Upper lobe of right lung (tissue), 1 donor: ENCODE measurements at regions not wholly inside any gene's neighbourhood (a gene's known extent, or its start where the extent isn't known, plus 50 kb on each side); places are given as distances from the start of the nearest gene placed in this dataset.

ENCODE experiments used
- ATAC-seq: fragments of 200-7000 bp; cut with Tn5 transposase; one replicate; pipeline ENCODE4 v1.9.1; 2020; ENCODE audit warnings: mild to moderate bottlenecking, moderate library complexity
- DNase-seq: peaks from one replicate; pipeline ENCODE4 v3.0.0-alpha.2; 2020
- H3K27ac ChIP-seq: fragments of 200-600 bp; one replicate; pipeline ENCODE4 v1.8.0; 2022
- H3K27me3 ChIP-seq: fragments of 200-600 bp; one replicate; pipeline ENCODE4 v1.8.0; 2022; ENCODE audit warnings: mild to moderate bottlenecking
- H3K36me3 ChIP-seq: fragments of 200-600 bp; one replicate; pipeline ENCODE4 v1.8.0; 2022
- H3K4me1 ChIP-seq: fragments of 200-600 bp; one replicate; pipeline ENCODE4 v1.8.0; 2022
- H3K4me3 ChIP-seq: fragments of 200-600 bp; one replicate; pipeline ENCODE4 v1.8.0; 2022; ENCODE audit warnings: mild to moderate bottlenecking
- H3K9me3 ChIP-seq: fragments of 200-600 bp; one replicate; pipeline ENCODE4 v1.8.0; 2022
- intact Hi-C: fragments of 100-400 bp; cut with DNase I; formaldehyde crosslinking; loops from one replicate; pipeline ENCODE4 v1.11.0; 2022
- TF ChIP-seq, protein P1 (sequence below): fragments of 200-600 bp; IDR thresholded peaks from one replicate; pipeline ENCODE4 v1.8.0; 2022; ENCODE audit warnings: antibody characterized with exemption
- donor health status: DM: no; HTN: yes; CAD: no; lungs with severe emphysema.

DNA sequence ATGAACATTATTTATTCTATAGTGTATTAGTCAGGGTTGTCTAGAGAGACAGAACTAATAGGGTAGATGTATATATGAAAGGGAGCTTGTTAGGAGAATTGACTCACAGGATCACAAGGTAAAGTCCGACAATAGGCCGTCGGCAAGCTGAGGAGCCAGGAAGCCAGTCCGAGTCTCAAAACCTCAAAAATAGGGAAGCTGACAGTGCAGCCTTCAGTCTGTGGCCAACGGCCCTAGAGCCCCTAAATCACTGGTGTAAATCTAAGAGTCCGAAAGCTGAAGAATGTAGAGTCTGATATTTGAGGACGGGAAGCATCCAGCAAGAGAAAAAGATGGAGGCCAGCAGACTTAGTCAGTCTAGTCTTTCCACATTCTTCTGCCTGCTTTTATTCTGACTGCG is 912.2 kb downstream of the FLRT2 start:
- Histone ChIP-seq H3K9me3 (no peaks in the 10 kb centered on the region), H3K27me3 (no peaks in the 10 kb centered on the region), H3K4me1 (no peaks in the 10 kb centered on the region), H3K27ac (no peak overlapping the region), H3K4me3 (no peak overlapping the region), H3K36me3 (no peaks in the 10 kb centered on the region)
- intact Hi-C loops, result no loop called here
- TF ChIP-seq, protein P1, sequence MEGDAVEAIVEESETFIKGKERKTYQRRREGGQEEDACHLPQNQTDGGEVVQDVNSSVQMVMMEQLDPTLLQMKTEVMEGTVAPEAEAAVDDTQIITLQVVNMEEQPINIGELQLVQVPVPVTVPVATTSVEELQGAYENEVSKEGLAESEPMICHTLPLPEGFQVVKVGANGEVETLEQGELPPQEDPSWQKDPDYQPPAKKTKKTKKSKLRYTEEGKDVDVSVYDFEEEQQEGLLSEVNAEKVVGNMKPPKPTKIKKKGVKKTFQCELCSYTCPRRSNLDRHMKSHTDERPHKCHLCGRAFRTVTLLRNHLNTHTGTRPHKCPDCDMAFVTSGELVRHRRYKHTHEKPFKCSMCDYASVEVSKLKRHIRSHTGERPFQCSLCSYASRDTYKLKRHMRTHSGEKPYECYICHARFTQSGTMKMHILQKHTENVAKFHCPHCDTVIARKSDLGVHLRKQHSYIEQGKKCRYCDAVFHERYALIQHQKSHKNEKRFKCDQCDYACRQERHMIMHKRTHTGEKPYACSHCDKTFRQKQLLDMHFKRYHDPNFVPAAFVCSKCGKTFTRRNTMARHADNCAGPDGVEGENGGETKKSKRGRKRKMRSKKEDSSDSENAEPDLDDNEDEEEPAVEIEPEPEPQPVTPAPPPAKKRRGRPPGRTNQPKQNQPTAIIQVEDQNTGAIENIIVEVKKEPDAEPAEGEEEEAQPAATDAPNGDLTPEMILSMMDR, result no peak
- ATAC-seq, result no peak
- no peak for DNase-seq

GRCh38 chr14:86430853-86431252 is 900.9 kb downstream of the FLRT2 start:
- DNase-seq (no peak), ATAC-seq (no peak)
- no peak overlapping the region for H3K27ac ChIP-seq
- H3K4me3 ChIP-seq, result no peak overlapping the region
- H3K4me1 ChIP-seq, result no peaks in the 10 kb centered on the region
- intact Hi-C loops, result no loop called here
- no peaks in the 10 kb centered on the region for H3K9me3 ChIP-seq
- H3K36me3 ChIP-seq, result no peaks in the 10 kb centered on the region
- H3K27me3 ChIP-seq, result no peaks in the 10 kb centered on the region
- TF ChIP-seq, protein P1, result no peak

GRCh38 chr14:86423214-86423613 is 893.3 kb downstream of the FLRT2 start:
- H3K27me3 ChIP-seq, result no peaks in the 10 kb centered on the region
- no peak overlapping the region for H3K27ac ChIP-seq
- TF ChIP-seq, protein P1, result no peak
- ATAC-seq, result no peak
- DNase-seq, result no peak
- no peaks in the 10 kb centered on the region for H3K4me1 ChIP-seq
- intact Hi-C loops, result no loop called here
- no peaks in the 10 kb centered on the region for H3K36me3 ChIP-seq
- H3K4me3 ChIP-seq, result no peak overlapping the region
- H3K9me3 ChIP-seq, result no peaks in the 10 kb centered on the region

- H3K4me1 ChIP-seq, result no peaks in the 10 kb centered on the region
- DNase-seq (no peak), ATAC-seq (no peak)
- TF ChIP-seq, protein P1, result no peak
- intact Hi-C loops, result no loop called here
- H3K36me3 ChIP-seq, result no peaks in the 10 kb centered on the region
- H3K27ac ChIP-seq, result no peak overlapping the region
- no peaks in the 10 kb centered on the region for H3K27me3 ChIP-seq
- no peaks in the 10 kb centered on the region for H3K9me3 ChIP-seq
- no peak overlapping the region for H3K4me3 ChIP-seq
These were observed 890.2 kb downstream of the FLRT2 start for GRCh38 chr14:86420131-86420530.

- H3K27me3 ChIP-seq, result no peaks in the 10 kb centered on the region
- ATAC-seq (no peak), DNase-seq (no peak)
- H3K9me3 ChIP-seq, result no peaks in the 10 kb centered on the region
- intact Hi-C loops, result no loop called here
- no peak overlapping the region for H3K27ac ChIP-seq
- TF ChIP-seq, protein P1, result no peak
- H3K4me1 ChIP-seq, result no peaks in the 10 kb centered on the region
- H3K36me3 ChIP-seq, result no peaks in the 10 kb centered on the region
- no peak overlapping the region for H3K4me3 ChIP-seq
These were observed 884.2 kb downstream of the FLRT2 start for GRCh38 chr14:86414146-86414545.

- no peak for DNase-seq
- intact Hi-C loops, result no loop called here
- ATAC-seq, result no peak
These were observed 875.2 kb downstream of the FLRT2 start for GRCh38 chr14:86404989-86405649.

More at GRCh38 chr14:86404989-86405649, 875.2 kb downstream of the FLRT2 start:
- Histone ChIP-seq H3K9me3 (no peaks in the 10 kb centered on the region), H3K27ac (no peak overlapping the region), H3K36me3 (no peaks in the 10 kb centered on the region), H3K4me3 (no peak overlapping the region), H3K27me3 (no peaks in the 10 kb centered on the region), H3K4me1 (no peaks in the 10 kb centered on the region)
- TF ChIP-seq, protein P1, result no peak
